OCI-LY3 (cell line): ENCODE measurements at regions not wholly inside any gene's neighbourhood (a gene's known extent, or its start where the extent isn't known, plus 50 kb on each side); places are given as distances from the start of the nearest gene placed in this dataset.

Experiments used
- H2AFZ ChIP-seq: fragments of 200-600, 300-600 bp; shearing (Covaris generic); 2 replicates; pipeline ENCODE4 v1.6.0; 2014; ENCODE audit warnings: antibody characterized with exemption, low read depth, low read length
- H3K27ac ChIP-seq: fragments of 200-600, 300-600 bp; sonication (generic); 2 replicates; pipeline ENCODE4 v1.5.1; 2014; ENCODE audit warnings: mild to moderate bottlenecking, low read length, moderate library complexity, mixed read lengths
- H3K27me3 ChIP-seq: fragments of 200-600, 300-600 bp; sonication (generic); 2 replicates; pipeline ENCODE4 v1.6.1; 2014; ENCODE audit warnings: low read depth, low read length, mixed read lengths
- H3K36me3 ChIP-seq: fragments of 200-600, 300-600 bp; sonication (generic); replicated peaks from 2 replicates; pipeline ENCODE3; 2014; ENCODE audit warnings: low read depth, low read length, mixed read lengths
- H3K4me1 ChIP-seq: fragments of 300-600, 200-600 bp; sonication (generic); 2 replicates; pipeline ENCODE4 v1.6.1; 2014; ENCODE audit warnings: low read length, mixed read lengths
- H3K4me2 ChIP-seq: fragments of 200-600, 300-600 bp; sonication (generic); 2 replicates; pipeline ENCODE4 v1.6.1; 2014; ENCODE audit warnings: low read length, mixed read lengths
- H3K4me3 ChIP-seq: fragments of 300-600, 200-600 bp; sonication (generic); 2 replicates; pipeline ENCODE4 v1.5.1; 2014; ENCODE audit warnings: antibody characterized with exemption, mild to moderate bottlenecking, low read length, moderate library complexity
- H3K79me2 ChIP-seq: fragments of 300-600, 200-600 bp; shearing (Covaris generic); 2 replicates; pipeline ENCODE4 v1.6.1; 2014; ENCODE audit warnings: mild to moderate bottlenecking, low read length, mixed read lengths
- H3K9ac ChIP-seq: fragments of 300-600, 200-600 bp; shearing (Covaris generic); 2 replicates; pipeline ENCODE4 v1.6.0; 2014; ENCODE audit warnings: mild to moderate bottlenecking, low read length, moderate library complexity
- H3K9me3 ChIP-seq: fragments of 200-600, 300-600 bp; shearing (Covaris generic); 2 replicates; pipeline ENCODE4 v1.6.1; 2014; ENCODE audit warnings: low read length, mixed read lengths; ENCODE audit not compliant: insufficient read depth
- H4K20me1 ChIP-seq: fragments of 200-600, 300-600 bp; sonication (generic); 2 replicates; pipeline ENCODE4 v1.6.1; 2016; ENCODE audit warnings: low read length, mixed read lengths; ENCODE audit not compliant: insufficient read depth
- EZH2phosphoT487 ChIP-seq: fragments of 200-600 bp; shearing (Covaris generic); IDR thresholded peaks from 2 replicates; pipeline ENCODE4 v1.6.1; 2018; ENCODE audit warnings: antibody characterized with exemption, mixed run types, low read depth
- TF ChIP-seq, protein P1 (sequence below): fragments of 200-600, 300-600 bp; sonication (generic); IDR thresholded peaks from 2 replicates; pipeline ENCODE4 v1.5.1; 2014; ENCODE audit warnings: antibody characterized with exemption, low read length, low read depth

GRCh38 chr3:124351430-124352148 lies 359.7 kb upstream of the ROPN1 start:
- no peak overlapping the region for H2AFZ ChIP-seq
- H3K9ac ChIP-seq = no peak overlapping the region
- H3K36me3 ChIP-seq = no peaks in the 10 kb centered on the region
- no peak overlapping the region for H3K27ac ChIP-seq
- no peak for TF ChIP-seq EZH2phosphoT487
- TF ChIP-seq, protein P1, sequence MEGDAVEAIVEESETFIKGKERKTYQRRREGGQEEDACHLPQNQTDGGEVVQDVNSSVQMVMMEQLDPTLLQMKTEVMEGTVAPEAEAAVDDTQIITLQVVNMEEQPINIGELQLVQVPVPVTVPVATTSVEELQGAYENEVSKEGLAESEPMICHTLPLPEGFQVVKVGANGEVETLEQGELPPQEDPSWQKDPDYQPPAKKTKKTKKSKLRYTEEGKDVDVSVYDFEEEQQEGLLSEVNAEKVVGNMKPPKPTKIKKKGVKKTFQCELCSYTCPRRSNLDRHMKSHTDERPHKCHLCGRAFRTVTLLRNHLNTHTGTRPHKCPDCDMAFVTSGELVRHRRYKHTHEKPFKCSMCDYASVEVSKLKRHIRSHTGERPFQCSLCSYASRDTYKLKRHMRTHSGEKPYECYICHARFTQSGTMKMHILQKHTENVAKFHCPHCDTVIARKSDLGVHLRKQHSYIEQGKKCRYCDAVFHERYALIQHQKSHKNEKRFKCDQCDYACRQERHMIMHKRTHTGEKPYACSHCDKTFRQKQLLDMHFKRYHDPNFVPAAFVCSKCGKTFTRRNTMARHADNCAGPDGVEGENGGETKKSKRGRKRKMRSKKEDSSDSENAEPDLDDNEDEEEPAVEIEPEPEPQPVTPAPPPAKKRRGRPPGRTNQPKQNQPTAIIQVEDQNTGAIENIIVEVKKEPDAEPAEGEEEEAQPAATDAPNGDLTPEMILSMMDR = peak; percentile 71
- H3K9me3 ChIP-seq = no peaks in the 10 kb centered on the region
- H3K27me3 ChIP-seq = peaks cover 29% of the 10 kb centered on the region
- H3K79me2 ChIP-seq = no peaks in the 10 kb centered on the region
- no peak overlapping the region for H3K4me2 ChIP-seq
- H4K20me1 ChIP-seq = no peaks in the 10 kb centered on the region
- H3K4me1 ChIP-seq = no peaks in the 10 kb centered on the region
- H3K4me3 ChIP-seq = no peak overlapping the region

- H3K27ac ChIP-seq = no peak overlapping the region
- H3K9me3 ChIP-seq = no peaks in the 10 kb centered on the region
- H3K4me2 ChIP-seq = no peak overlapping the region
- no peak overlapping the region for H3K4me3 ChIP-seq
- no peaks in the 10 kb centered on the region for H3K4me1 ChIP-seq
- H3K36me3 ChIP-seq = no peaks in the 10 kb centered on the region
- H3K27me3 ChIP-seq = peaks cover 29% of the 10 kb centered on the region
- H3K79me2 ChIP-seq = no peaks in the 10 kb centered on the region
- no peaks in the 10 kb centered on the region for H4K20me1 ChIP-seq
- H2AFZ ChIP-seq = no peak overlapping the region
- H3K9ac ChIP-seq = no peak overlapping the region
- TF ChIP-seq, protein P1 = no peak
Observed at GRCh38 chr3:124352149-124352539, 360.2 kb upstream of the ROPN1 start.

DNA sequence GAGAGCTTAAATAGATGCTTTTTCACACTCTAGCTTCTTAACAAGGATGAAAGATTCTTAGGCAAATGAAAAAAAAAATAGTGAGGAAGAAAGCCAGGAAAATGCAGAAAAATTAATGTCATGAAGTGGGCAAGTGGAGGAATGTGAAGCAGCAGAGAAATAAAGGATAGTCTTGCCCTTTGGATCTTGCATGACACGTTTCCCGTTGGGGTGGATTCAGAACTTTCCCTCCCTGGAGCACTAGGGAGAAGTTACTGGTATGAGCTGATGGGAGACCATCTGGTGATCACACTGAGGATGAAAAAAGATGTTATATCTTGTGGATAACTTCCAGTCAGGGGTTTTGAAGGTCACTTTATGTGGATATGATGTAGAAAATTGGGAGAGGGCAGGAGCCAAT lies 361.8 kb upstream of the ROPN1 start:
- Histone ChIP-seq H3K27ac (no peak overlapping the region), H2AFZ (no peak overlapping the region), H3K79me2 (no peaks in the 10 kb centered on the region), H3K4me1 (no peaks in the 10 kb centered on the region), H3K4me2 (no peak overlapping the region), H3K4me3 (no peak overlapping the region), H4K20me1 (no peaks in the 10 kb centered on the region), H3K27me3 (peaks cover 29% of the 10 kb centered on the region), H3K9me3 (no peaks in the 10 kb centered on the region), H3K36me3 (no peaks in the 10 kb centered on the region), H3K9ac (no peak overlapping the region)
- TF ChIP-seq, protein P1 = no peak
- TF ChIP-seq EZH2phosphoT487 = no peak

GRCh38 chr3:124354150-124354549 lies 362.2 kb upstream of the ROPN1 start:
- H4K20me1 ChIP-seq = no peaks in the 10 kb centered on the region
- no peaks in the 10 kb centered on the region for H3K36me3 ChIP-seq
- no peaks in the 10 kb centered on the region for H3K4me1 ChIP-seq
- H3K27me3 ChIP-seq = peaks cover 29% of the 10 kb centered on the region
- H3K79me2 ChIP-seq = no peaks in the 10 kb centered on the region
- no peak overlapping the region for H3K4me2 ChIP-seq
- no peak overlapping the region for H3K4me3 ChIP-seq
- no peak overlapping the region for H3K27ac ChIP-seq
- no peak overlapping the region for H3K9ac ChIP-seq
- TF ChIP-seq, protein P1 = no peak
- no peak for TF ChIP-seq EZH2phosphoT487
- H2AFZ ChIP-seq = no peak overlapping the region
- no peaks in the 10 kb centered on the region for H3K9me3 ChIP-seq
